ENCODE measurements at regions not wholly inside any gene's neighbourhood (a gene's known extent, or its start where the extent isn't known, plus 50 kb on each side); places are given as distances from the start of the nearest gene placed in this dataset.
"Not testable (repeated sequence)": the region's sequence is repeated elsewhere in the genome, so short reads cannot be mapped to it uniquely, and the experiment has no call there.

DNA sequence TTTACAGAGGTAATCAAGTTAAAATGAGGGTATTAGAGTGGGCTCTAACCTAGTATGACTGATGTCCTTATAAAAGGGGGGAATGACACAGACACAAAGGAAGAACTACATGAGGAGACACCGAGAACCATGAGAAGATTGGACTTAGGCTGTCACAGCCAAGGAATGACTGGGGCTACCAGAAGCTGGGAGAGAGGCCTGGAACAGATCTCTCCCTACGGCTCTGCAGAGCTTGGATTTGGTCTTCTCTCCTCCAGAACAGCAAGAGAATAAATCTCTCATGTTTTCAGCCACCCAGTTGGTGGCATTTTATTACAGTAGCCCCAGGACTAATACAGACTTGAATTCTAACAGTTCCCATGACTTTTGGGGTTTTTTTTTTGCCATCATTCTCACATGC, 110.8 kb downstream of the PSMG1 start:
- ATAC-seq = no peak
- no peak for TF ChIP-seq ZFP30 (CRISPR knock-in tag; IDR thresholded peaks at IDR 0.05)
- TF ChIP-seq ESRRG (CRISPR knock-in tag; IDR thresholded peaks at IDR 0.05) = no peak
- TF ChIP-seq PPARA (CRISPR knock-in tag; IDR thresholded peaks at IDR 0.05; ENCODE audit: borderline replicate concordance) = no peak
- TF ChIP-seq ZNF8 (CRISPR knock-in tag; IDR thresholded peaks at IDR 0.05) = no peak
- TF ChIP-seq ARNTL (CRISPR knock-in tag; IDR thresholded peaks at IDR 0.05; ENCODE audit: borderline replicate concordance, low read depth) = no peak
- no peak for TF ChIP-seq TSHZ2 (CRISPR knock-in tag; IDR thresholded peaks at IDR 0.05)
- no peak for TF ChIP-seq OSR1 (CRISPR knock-in tag; IDR thresholded peaks at IDR 0.05)
- TF ChIP-seq POU6F1 (CRISPR knock-in tag; IDR thresholded peaks at IDR 0.05; ENCODE audit: borderline replicate concordance, low read depth) = no peak
- no peak for TF ChIP-seq TOX (CRISPR knock-in tag; IDR thresholded peaks at IDR 0.05; ENCODE audit: borderline replicate concordance)
- TF ChIP-seq BACH2 (CRISPR knock-in tag; IDR thresholded peaks at IDR 0.05; ENCODE audit: borderline replicate concordance) = no peak
- TF ChIP-seq ZNF70 (CRISPR knock-in tag; IDR thresholded peaks at IDR 0.05) = no peak

DNA sequence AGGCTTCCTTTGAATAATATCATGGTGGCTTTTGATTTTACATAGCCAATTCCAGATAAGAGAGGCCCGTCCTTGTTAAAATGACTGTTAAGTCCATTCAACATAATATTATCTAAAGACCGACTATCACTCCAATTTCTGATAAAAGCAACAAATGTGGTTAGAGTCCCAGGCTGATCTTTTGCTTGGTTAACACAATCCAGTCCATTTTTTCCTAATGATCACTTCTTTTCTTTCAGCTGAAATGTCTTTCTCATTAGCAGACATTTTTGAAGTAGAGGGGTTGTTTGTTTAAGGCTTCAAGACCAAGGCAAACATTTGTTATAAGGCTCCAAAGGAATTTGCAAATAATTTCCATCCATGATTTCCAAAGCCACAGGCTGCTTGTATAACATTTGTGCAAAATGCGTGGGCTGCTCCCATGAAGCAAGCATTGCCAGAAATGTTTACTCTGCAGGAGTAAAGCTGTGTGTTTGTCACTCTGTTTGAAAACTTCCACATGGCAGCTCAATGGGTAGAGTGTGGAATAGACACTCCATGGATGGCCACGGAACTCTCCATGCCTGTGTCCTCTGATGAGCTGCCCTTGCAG, 111.5 kb downstream of the PSMG1 start:
- no peak for TF ChIP-seq ZNF565 (CRISPR knock-in tag; conservative IDR thresholded peaks at IDR 0.05; ENCODE audit: low read depth)
- TF ChIP-seq, protein P1, sequence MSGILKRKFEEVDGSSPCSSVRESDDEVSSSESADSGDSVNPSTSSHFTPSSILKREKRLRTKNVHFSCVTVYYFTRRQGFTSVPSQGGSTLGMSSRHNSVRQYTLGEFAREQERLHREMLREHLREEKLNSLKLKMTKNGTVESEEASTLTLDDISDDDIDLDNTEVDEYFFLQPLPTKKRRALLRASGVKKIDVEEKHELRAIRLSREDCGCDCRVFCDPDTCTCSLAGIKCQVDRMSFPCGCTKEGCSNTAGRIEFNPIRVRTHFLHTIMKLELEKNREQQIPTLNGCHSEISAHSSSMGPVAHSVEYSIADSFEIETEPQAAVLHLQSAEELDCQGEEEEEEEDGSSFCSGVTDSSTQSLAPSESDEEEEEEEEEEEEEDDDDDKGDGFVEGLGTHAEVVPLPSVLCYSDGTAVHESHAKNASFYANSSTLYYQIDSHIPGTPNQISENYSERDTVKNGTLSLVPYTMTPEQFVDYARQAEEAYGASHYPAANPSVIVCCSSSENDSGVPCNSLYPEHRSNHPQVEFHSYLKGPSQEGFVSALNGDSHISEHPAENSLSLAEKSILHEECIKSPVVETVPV (CRISPR knock-in tag; IDR thresholded peaks at IDR 0.05) = no peak
- no peak for TF ChIP-seq GLIS3 (CRISPR knock-in tag; IDR thresholded peaks at IDR 0.05)
- no peak for TF ChIP-seq PPARA (CRISPR knock-in tag; IDR thresholded peaks at IDR 0.05; ENCODE audit: borderline replicate concordance)
- TF ChIP-seq RARB (CRISPR knock-in tag; IDR thresholded peaks at IDR 0.05) = no peak
- TF ChIP-seq TSHZ2 (CRISPR knock-in tag; IDR thresholded peaks at IDR 0.05) = no peak
- TF ChIP-seq SNAI2 (CRISPR knock-in tag; IDR thresholded peaks at IDR 0.05) = no peak
- TF ChIP-seq CREB5 (CRISPR knock-in tag; IDR thresholded peaks at IDR 0.05; ENCODE audit: low read depth) = no peak
- no peak for TF ChIP-seq ZFP30 (CRISPR knock-in tag; IDR thresholded peaks at IDR 0.05)
- no peak for TF ChIP-seq ARNTL (CRISPR knock-in tag; IDR thresholded peaks at IDR 0.05; ENCODE audit: borderline replicate concordance, low read depth)
- no peak for TF ChIP-seq POU6F1 (CRISPR knock-in tag; IDR thresholded peaks at IDR 0.05; ENCODE audit: borderline replicate concordance, low read depth)
- no peak for TF ChIP-seq BACH2 (CRISPR knock-in tag; IDR thresholded peaks at IDR 0.05; ENCODE audit: borderline replicate concordance)
- TF ChIP-seq ZNF8 (CRISPR knock-in tag; IDR thresholded peaks at IDR 0.05) = no peak
- no peak for TF ChIP-seq ZFP3 (CRISPR knock-in tag; IDR thresholded peaks at IDR 0.05)

DNA sequence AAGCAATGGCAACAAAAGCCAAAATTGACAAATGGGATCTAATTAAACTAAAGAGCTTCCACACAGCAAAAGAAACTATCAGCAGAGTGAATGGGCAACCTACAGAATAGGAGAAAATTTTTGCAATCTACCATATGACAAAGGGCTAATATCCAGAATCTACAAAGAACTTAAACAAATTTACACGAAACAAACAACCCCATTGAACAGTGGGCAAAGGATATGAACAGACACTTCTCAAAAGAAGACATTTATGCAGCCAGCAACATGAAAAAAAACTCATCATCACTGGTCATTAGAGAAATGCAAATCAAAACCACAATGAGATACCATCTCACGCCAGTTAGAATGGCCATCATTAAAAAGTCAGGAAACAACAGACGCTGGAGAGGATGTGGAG, 113.4 kb downstream of the PSMG1 start:
- ATAC-seq = not testable (repeated sequence)

More for the DNA sequence above, 111.5 kb downstream of the PSMG1 start:
- no peak for ATAC-seq
